T-helper 9 cell (primary cell): ENCODE measurements at regions not wholly inside any gene's neighbourhood (a gene's known extent, or its start where the extent isn't known, plus 50 kb on each side); places are given as distances from the start of the nearest gene placed in this dataset.
"Not testable (repeated sequence)": the region's sequence is repeated elsewhere in the genome, so short reads cannot be mapped to it uniquely, and the experiment has no call there.

Experiments
- DNase-seq: peaks from one replicate; pipeline ENCODE4 v3.0.0-alpha.2; 2020

GRCh38 chr7:67856046-67856445 lies 859.4 kb downstream of the TYW1 start:
- DNase-seq = no peak

DNA sequence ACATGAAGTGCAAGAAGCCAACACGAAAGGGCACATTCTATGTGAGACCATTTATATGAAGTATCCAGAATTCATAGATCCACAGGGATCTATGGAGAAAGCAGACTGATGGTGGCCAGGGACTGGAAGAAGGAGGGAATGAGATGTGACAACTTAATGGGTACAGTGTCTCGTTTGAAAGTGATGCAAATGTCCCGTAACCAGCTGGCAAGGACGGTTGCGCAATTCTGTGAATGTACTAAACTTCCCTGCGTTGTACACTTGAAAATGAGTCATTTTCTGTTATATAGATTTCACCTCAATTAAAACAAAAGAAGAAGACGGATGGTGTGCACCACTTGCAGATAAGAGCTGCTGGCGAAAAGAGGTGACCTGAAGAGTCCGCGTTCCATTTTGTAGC lies 861.1 kb downstream of the TYW1 start:
- DNase-seq = no peak

DNA sequence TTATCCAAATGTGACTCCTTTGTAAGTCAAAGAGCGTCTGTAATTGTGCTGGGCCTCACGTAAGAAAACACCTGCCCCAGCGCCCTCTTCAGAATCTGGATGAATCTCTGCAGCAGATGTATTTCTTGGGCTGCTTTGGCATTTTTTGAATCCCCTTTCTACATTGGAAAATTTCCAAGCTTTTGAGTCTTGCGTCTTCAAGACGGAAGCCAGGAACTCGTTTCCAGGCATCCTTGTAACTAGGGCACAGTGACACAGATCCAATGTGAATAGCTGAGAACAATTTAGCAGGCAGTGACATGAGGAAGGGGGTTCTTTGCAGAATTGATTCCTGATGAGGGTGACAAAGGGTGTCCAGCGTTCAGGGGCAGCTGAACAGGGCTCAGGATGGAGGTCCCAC lies 862.3 kb downstream of the TYW1 start:
- DNase-seq = no peak

GRCh38 chr7:67863911-67864310 lies 867.3 kb downstream of the TYW1 start:
- DNase-seq = no peak

DNA sequence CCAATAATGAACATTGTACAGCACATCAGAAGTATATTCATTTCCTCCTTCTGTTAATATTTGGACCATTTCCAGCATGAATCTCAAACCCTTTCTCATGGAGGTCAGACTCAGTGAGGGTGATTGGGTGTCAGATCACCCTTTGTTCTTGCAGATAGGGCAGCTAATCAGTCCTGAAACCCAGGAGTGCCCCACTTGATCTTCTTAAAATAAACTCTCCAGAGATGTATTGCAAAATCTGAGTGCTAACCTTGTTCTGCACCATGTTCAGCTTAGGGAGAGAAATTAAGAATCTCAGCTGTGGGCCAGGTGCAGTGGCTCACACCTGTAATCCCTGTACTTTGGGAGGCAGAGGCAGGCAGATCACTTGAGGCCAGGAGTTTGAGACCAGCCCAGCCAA lies 869.4 kb downstream of the TYW1 start:
- DNase-seq = no peak

GRCh38 chr7:67866812-67867211 lies 870.2 kb downstream of the TYW1 start:
- no peak for DNase-seq

DNA sequence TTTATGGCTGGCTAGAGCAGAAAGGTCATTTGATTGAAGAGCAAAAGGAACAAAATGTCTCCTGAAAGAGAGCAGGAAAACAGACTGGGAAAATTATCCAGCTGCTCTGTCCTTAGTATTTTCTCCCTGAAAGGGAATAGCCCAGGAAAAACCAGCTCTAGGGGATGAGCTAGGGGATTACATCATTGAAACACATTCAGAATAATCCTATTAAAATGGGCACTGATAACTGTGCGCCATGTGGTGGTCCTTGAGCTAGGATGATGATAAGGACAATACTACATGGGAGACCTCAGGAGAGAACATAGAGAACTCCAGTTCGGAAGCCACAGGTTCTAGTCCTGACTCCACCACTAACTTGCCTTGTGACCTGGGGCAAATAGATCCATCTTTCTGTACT lies 873.8 kb downstream of the TYW1 start:
- no peak for DNase-seq

DNA sequence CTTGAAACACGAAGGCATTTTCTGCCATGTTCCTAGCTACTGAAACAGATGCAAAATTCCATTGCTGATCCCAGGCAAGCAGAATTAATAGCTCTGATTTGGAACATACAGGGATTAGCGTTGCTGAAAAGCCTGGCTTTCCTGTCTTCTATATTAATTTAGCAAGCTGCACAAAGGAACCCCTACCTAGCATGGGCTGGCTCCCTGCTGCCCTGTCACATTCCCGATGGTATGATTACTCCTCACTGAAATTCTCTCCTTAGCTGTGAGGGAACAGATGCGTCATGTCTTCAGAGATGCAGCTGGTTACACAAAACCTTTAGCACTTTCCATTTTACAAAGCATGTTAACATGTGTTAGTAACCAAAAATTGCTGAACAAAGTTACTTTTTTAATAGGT lies 878.9 kb downstream of the TYW1 start:
- no peak for DNase-seq

GRCh38 chr7:67878808-67879207 lies 882.2 kb downstream of the TYW1 start:
- no peak for DNase-seq

DNA sequence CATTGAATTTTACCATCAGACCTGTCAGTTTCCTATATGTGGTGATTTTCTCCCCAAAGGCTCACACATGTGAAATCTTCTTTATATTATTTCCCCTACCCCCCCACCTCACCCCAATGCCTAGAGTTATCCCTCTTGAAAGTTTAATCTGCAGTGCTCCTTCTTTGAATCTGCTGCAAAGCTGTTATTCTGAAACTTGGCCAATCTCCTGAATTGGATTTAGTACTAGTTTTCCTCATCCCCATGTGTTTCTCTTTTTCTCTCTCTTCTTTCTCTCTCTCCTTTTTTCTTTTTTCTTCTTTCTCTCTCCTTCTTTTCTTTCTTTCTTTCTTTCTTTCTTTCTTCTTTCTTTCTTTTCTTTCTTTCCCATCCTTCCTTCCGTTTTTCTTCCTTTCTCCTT lies 886.2 kb downstream of the TYW1 start:
- no peak for DNase-seq

- no peak for DNase-seq
Measured at GRCh38 chr7:67890316-67890715, 893.7 kb downstream of the TYW1 start.

DNA sequence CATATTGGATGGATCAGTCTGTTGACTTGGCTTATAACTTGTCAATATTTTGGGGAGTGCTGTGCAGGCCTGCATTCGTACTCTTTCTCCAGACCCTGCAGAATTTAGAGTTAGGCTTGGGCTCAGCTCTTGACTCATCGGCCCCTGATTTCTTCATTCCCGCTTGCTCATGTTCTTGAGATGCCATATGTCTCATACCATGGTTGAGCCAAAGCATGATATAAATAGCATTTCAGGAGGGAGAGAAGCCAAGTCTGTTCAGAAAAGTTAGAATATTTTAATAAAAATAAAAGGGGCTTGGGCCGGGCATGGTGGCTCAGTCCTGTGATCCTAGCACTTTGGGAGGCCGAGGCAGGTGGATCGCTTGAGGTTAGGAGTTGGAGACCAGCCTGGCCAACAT lies 898.1 kb downstream of the TYW1 start:
- no peak for DNase-seq

- DNase-seq = no peak
Measured at GRCh38 chr7:67896721-67897120, 900.1 kb downstream of the TYW1 start.

DNA sequence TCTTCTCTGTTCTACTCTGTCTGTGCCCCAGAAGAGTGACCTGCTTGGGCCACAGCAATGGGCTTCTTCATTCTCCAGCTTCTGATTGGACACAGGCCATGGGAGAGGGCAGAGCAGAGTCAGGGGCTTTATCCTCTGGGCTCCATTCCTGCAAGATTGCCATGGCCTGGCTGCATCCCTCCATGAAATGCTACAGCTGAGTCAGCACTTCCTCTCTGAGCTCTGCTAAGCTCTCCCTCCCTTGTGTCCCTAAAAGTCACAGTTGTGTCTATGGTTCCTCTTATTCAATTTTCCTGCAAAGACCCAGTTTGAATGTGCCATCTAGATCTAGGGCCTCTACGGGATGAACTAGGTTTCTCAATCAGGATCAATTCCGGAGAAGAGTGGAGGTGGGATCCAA lies 903.8 kb downstream of the TYW1 start:
- no peak for DNase-seq

GRCh38 chr7:67901808-67902480 lies 905.3 kb downstream of the TYW1 start:
- DNase-seq = no peak

- DNase-seq = no peak
Measured at GRCh38 chr7:67907792-67908191, 911.2 kb downstream of the TYW1 start.

GRCh38 chr7:67912437-67912836 lies 915.8 kb downstream of the TYW1 start:
- no peak for DNase-seq

DNA sequence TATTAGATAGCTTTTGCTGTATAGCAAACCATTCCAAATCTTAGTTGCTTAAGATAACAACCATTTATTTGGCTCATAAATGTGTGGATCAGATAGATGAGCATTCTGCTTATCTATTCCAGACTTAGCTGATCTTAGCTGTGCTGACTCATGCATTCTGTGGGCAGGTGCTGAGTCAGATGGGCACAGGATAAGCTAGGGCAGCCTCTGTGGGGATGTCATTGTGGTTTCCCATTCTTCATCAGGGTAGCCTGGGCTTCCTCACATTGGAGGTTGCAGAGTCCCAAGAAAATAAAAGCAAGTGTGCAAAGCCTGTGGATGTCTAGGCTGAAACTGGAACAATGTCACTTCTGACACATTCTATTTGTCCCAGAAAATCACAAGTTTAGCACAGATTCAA lies 917.0 kb downstream of the TYW1 start:
- no peak for DNase-seq

- not testable (repeated sequence) for DNase-seq
Measured at GRCh38 chr7:67916111-67916510, 919.5 kb downstream of the TYW1 start.

DNA sequence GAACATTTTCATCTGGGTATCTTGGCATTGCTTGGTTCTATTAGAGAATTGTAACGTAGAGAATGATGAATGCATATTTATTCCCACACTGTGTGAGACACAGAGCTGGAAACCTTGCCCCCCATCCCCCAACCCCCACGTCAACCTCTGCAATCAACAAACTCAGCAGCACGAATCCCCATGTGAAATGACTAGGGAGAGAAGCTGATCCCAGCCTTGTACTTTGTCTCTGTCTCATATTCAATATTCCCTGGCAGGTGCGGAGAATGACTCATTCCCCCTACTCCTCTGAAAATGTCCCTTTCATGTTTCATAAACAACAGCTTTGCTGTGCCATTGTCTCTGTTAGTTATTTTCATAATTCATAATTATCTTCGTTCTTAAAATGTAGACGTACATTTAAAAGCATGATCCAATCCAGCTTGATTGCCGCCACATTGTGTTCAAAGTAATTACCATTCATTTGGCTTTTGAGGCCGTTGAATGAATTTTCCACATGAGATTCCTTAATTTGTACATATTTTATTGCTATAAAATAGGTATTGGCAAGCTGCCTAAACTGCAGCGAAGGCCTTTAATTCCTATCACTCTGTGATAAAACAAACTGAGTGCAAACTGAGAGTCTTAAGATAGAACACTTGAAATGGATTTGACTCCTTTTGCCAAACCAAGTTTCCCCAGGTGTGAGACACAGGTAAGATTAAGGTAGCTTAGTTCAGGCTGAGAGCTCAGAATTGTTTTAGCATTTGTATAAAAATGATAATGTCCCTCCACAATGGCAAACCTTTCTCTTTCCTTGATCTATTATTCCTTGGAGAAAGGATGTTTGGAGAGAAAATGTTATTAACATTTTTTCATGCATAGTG lies 920.2 kb downstream of the TYW1 start:
- DNase-seq = no peak

GRCh38 chr7:67917437-67917755 lies 920.8 kb downstream of the TYW1 start:
- DNase-seq = no peak

DNA sequence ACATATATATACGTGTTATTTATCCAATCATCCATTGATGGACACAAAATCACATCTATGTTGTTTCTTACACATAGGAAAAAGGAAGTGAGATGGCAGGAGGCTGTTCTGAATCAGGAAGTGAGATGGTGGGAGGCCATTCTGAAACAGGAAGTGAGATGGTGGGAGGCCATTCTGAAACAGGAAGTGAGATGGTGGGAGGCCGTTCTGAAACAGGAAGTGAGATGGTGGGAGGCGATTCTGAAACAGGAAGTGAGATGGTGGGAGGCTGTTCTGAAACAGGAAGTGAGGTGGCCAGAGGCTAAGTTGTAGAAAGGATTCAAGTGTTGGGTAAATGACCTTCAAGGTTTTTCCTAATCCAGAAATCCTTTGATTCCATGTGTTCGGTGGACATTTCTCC lies 921.5 kb downstream of the TYW1 start:
- no peak for DNase-seq

- no peak for DNase-seq
Measured at GRCh38 chr7:67923286-67923685, 926.7 kb downstream of the TYW1 start.

DNA sequence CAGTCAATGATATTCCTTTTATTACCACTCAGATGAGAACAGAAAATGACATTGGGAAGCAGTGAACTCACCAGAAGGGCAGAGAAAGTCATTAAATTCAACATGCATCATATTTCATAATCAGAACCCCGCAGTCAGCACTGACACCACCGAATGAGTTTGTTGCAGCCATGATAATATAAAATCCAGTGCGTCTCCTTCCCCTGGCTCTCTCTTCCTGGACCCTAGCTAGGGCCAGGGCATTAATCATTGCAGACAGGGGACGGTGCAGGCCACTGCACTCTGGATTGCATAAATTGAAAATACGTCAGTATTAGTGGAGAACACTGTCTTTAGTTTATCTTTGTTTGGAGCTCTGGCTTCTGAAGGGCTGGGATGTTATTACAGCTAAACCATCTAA lies 931.5 kb downstream of the TYW1 start:
- no peak for DNase-seq

GRCh38 chr7:67936447-67936846 lies 939.8 kb downstream of the TYW1 start:
- not testable (repeated sequence) for DNase-seq
